ENCODE measurements at regions not wholly inside any gene's neighbourhood (a gene's known extent, or its start where the extent isn't known, plus 50 kb on each side); places are given as distances from the start of the nearest gene placed in this dataset.
"Not testable (repeated sequence)": the region's sequence is repeated elsewhere in the genome, so short reads cannot be mapped to it uniquely, and the experiment has no call there.

DNA sequence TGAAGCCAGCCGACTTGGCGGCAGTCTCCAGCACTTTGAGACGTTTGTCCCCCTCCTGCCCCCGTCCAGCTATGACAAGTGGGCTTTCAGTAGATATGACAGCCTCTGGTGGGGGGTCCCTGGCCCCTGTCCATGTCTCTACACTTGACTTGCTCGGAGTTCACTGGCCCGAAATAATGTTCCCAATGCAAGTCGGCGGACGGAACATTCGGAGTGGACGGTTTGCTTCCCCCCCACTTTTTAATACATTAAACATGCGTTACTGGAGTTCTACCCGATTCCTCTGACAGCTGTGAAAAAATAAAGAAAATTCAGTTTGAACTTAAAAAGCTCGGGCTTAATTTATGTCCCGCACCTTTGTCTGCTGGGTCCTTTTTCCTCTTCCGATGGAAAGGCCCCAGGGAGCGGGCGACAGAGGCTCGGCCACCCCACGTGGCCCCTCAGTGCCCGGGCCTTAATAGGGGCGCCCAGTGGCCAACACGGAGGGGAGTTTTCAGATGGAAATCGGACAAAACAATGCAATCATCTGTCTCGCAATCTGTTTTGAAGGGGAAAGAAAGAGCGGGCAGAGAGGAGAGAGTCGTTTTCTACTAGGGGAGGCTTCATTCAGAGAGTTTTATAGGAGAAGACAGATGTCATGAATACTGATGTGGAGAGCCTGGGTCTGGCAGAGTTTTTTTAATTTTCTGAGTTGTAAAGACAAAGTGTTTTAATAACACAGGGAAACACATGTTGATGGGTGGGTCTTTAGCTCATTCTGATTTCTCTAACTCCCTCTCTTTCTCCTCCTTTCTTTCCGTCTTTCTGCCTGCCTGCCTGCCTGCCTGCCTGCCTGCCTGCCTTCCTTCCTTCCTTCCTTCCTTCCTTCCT is 50.2 kb downstream of the SMIM38 start:
- Mint-ChIP-seq H3K27ac (no peak overlapping the region), H3K9me3 (peaks cover 3 to 8% of the 10 kb centered on the region in 2 donors), H3K4me3 (no peak overlapping the region), H3K36me3 (peaks cover 0 to 8% of the 10 kb centered on the region in 2 donors), H3K4me1 (peaks cover 10 to 13% of the 10 kb centered on the region in 2 donors), H3K27me3 (peaks cover 14 to 30% of the 10 kb centered on the region in 2 donors)
- DNase-seq (no peak), ATAC-seq (replicated peaks) (no peak)

DNA sequence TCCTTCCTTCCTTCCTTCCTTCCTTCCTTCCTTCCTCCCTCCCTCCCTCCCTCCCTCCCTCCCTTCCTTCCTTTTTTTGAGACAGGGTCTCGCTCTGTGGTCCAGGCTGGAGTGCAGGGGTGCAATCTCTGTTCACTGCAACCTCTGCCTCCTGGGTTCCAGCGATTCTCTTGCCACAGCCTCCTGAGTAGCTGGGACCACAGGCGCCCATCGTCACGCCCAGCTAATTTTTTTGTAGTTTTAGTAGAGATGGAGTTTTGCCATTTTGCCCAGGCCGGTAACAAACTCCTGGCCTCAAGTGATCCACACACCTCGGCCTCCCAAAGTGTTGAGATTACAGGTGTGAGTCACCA is 50.9 kb downstream of the SMIM38 start:
- peaks cover 10 to 13% of the 10 kb centered on the region in 2 donors for H3K4me1 Mint-ChIP-seq
- H3K9me3 Mint-ChIP-seq; H3K4me3 Mint-ChIP-seq; DNase-seq; ATAC-seq (replicated peaks); H3K27ac Mint-ChIP-seq; H3K36me3 Mint-ChIP-seq: not testable (repeated sequence)
- peaks cover 18 to 30% of the 10 kb centered on the region in 2 donors for H3K27me3 Mint-ChIP-seq

DNA sequence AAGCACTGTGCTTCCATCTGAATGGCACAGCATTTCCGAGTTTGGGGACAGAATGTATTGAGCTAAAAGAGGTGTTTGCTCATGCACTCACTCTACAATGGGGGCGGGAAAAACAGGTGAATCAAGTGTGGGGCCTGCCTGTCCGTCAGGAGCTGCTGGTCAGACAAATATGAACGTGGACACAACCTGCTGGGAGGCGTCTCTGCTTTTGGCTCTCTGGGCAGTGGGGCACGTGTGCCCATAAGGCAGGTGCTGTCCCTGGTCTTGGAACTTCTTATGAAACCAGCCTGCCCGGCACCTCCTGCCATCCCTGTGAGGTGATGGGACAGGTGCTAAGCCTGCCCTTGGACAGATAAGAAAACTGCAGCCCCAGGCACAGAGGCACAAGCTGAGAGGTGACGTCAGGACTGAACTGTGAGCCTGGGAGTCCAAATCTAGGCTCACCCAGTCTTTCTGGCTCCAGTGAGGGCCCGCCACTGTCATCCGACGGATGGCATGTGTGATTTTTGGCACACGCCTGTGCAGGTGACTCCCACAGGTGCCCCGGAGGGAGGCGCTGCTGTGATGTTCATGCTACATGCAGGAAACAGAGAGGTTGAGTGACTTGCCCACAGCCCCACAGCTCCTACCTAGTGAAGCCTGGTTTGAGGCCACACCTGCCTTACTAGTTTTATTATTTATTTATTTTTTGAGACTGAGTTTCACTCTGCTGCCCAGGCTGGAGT is 51.6 kb downstream of the SMIM38 start:
- no peak for DNase-seq

DNA sequence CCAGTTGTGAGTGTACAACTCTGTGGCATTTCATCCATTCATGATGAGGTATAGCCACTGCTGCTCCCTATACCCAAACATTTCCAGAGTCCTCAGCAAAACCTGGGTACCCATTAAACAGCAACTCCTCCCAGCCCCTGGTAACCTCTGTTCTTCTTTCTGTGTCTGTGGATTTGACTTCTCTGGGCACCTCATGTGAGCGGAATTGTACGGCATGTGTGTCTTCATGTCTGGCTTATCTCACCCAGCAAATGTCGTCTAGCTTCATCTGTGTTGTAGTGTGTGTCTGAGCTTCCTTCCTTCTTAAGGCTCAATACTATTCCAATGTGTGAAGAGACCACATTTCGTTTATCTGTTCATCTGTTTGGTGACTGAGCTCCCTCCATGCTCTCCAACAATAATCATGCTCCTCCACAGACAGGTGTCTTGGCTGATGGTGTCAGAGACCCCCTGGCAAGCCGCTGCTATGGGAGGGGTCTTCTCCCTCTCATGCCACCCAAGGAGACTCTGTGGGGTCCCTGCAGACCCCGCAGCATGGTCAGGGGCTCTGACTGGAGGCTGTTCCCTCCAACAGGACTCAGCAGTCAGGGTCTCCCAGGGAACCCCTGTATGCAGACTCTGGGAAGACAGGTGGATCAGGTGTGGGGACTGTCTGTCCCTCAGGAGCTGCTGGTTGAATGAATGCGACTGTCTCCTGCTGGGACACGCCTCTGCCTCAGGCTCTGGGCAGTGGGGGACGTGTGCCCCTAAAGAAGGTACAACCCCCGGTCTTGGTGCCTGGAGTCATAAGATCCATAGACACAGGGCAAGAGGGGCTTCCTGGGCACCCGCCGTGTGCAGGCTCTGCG is 52.7 kb downstream of the SMIM38 start:
- Mint-ChIP-seq H3K27me3 (peaks cover 30 to 34% of the 10 kb centered on the region in 2 donors), H3K4me1 (peaks cover 13 to 23% of the 10 kb centered on the region in 2 donors)

More for the DNA sequence above, 51.6 kb downstream of the SMIM38 start:
- Mint-ChIP-seq H3K27me3 (peaks cover 25 to 30% of the 10 kb centered on the region in 2 donors), H3K4me3 (no peak overlapping the region), H3K27ac (peak overlapping the region; percentile 26), H3K4me1 (peaks cover 13 to 14% of the 10 kb centered on the region in 2 donors), H3K36me3 (peaks cover 0 to 8% of the 10 kb centered on the region in 2 donors), H3K9me3 (peaks cover 3 to 8% of the 10 kb centered on the region in 2 donors)
- no peak for ATAC-seq (replicated peaks)

DNA sequence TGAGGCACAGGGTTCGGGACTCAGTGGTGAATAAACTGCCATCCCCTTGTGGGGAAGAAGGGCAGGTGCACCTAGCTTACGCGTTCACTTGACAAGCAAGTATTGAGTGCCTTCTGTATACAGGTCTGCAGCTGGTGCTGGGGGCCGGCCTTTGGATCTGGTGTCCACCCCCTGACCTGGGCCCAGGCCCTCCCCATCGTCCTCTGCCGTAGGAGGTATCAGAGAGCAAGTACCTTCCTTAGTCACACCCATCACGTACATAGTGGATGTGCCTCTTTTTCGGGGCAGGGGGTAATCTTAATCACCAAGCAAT is 53.3 kb downstream of the SMIM38 start:
- Mint-ChIP-seq H3K4me3 (no peak overlapping the region), H3K27ac (no peak overlapping the region), H3K4me1 (peaks cover 13 to 26% of the 10 kb centered on the region in 2 donors), H3K36me3 (peaks cover 0 to 8% of the 10 kb centered on the region in 2 donors), H3K27me3 (peaks cover 30 to 34% of the 10 kb centered on the region in 2 donors), H3K9me3 (peaks cover 3 to 8% of the 10 kb centered on the region in 2 donors)
- no peak for DNase-seq
- ATAC-seq (replicated peaks) = no peak

More for the DNA sequence above, 52.7 kb downstream of the SMIM38 start:
- no peak overlapping the region for H3K4me3 Mint-ChIP-seq
- ATAC-seq (replicated peaks) (no peak), DNase-seq (no peak)
- peaks cover 3 to 8% of the 10 kb centered on the region in 2 donors for H3K9me3 Mint-ChIP-seq
- peaks cover 0 to 8% of the 10 kb centered on the region in 2 donors for H3K36me3 Mint-ChIP-seq
- no peak overlapping the region for H3K27ac Mint-ChIP-seq

DNA sequence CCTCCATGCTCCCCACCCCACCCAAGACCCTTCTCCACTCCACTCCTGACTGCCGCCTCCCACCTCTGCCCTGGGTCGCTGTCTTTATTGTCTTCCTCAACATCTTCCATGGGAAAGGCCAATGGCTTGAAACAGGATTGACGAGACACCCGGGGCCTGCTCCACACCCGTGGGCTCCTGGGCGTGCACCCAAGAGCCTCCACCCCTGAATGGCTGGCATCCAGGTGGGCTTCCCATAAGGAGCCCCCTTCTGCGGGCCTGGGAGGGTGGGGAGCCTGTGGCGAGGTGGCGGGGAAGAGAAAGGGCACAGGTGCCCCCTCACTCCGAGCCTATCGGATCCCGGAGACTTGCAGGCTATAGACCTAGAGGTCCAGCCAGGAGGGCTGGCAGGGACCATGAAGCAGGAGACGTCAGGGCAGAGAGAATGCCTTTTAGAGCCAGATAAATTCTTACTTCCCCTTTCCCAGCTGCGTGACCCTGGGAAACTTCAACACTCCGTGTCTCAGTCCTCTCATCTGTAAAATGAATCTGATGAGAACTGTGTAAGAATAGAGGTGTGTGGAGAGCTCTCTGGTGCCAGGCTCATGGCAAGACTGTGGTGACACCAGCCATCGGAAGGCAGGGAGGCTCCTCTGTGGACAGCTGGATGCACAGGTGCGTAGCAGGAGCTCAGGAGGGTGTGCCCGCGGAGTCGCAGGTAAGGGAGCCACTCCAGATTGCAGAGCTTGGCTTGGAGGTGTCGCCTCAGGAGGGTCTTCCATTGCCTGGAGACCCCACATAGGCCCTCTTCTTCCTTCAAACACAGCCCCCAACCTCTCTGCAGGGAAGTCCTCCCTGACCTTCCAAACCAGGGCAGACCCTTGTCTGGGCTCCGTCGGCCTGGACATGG is 53.9 kb downstream of the SMIM38 start:
- Mint-ChIP-seq H3K9me3 (peaks cover 8 to 14% of the 10 kb centered on the region in 2 donors), H3K27me3 (peaks cover 34 to 35% of the 10 kb centered on the region in 2 donors), H3K27ac (peak overlapping the region; percentile 82), H3K4me1 (peaks cover 13 to 26% of the 10 kb centered on the region in 2 donors), H3K36me3 (peaks cover 0 to 8% of the 10 kb centered on the region in 2 donors), H3K4me3 (no peak overlapping the region)
- ATAC-seq (replicated peaks) = peak in 1 of 2 donors; percentile 24
- DNase-seq = no peak

DNA sequence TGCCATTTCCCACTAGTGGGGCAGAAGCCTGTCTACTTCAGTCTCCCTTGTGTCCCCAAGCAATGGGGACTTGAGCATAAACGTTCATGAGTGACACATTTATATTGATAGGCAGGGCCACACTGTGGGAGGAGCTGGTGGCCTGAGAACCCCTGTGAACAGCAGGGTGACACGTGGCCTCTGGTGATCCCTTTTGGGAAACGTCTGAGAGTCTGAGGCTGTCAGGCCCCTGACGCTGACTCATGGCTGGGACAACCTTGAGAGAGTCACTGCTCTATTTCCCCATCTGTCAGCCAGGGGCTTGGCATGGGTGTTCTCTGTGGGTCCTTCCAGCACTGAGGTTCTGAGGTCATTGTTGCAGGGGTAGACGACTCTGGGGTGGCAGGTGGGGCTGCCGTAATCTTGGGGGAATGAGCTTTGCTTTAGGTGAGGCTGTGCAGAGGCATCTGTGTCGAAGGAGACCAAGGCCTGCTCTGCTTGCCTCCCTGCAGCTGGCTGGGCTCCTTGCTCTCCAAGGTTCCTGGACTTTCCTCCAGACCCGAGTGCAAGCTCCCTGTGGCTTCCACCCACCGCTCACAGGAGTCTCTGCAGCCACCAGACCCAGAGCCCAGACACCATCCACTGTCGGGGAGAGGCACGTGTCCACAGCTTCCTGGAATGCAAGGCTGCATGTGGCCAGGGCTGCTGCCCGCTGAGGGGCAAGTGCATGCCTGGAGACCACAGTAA is 54.7 kb downstream of the SMIM38 start:
- peaks cover 13 to 26% of the 10 kb centered on the region in 2 donors for H3K4me1 Mint-ChIP-seq
- H3K27ac Mint-ChIP-seq = peak overlapping the region; percentile 82
- H3K9me3 Mint-ChIP-seq = peaks cover 10 to 15% of the 10 kb centered on the region in 2 donors
- DNase-seq (no peak), ATAC-seq (replicated peaks) (peak; percentile 56 to 76)
- no peak overlapping the region for H3K4me3 Mint-ChIP-seq
- peaks cover 36% of the 10 kb centered on the region in 2 donors for H3K27me3 Mint-ChIP-seq
- peaks cover 0 to 8% of the 10 kb centered on the region in 2 donors for H3K36me3 Mint-ChIP-seq

DNA sequence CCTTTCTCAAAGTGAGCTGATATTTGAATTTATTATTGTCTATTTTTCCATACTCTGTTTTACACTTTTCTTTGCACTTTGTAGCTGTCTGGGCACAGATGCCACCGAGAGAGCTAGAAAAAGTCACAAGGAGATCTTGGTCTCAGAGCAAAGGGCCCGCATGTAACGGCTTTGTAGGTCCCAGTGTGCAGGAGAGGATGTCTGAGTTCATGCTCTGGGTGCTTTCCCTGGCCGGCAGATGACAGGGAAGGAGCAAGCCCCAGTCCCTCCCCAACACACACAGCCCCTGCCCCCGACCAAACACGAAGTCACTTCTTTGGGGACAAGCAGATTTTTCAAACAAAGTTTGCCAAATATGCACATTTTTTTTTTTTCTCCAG is 55.8 kb downstream of the SMIM38 start:
- H3K27me3 Mint-ChIP-seq = peaks cover 36 to 44% of the 10 kb centered on the region in 2 donors
- no peak for ATAC-seq (replicated peaks)
- H3K27ac Mint-ChIP-seq = no peak overlapping the region

DNA sequence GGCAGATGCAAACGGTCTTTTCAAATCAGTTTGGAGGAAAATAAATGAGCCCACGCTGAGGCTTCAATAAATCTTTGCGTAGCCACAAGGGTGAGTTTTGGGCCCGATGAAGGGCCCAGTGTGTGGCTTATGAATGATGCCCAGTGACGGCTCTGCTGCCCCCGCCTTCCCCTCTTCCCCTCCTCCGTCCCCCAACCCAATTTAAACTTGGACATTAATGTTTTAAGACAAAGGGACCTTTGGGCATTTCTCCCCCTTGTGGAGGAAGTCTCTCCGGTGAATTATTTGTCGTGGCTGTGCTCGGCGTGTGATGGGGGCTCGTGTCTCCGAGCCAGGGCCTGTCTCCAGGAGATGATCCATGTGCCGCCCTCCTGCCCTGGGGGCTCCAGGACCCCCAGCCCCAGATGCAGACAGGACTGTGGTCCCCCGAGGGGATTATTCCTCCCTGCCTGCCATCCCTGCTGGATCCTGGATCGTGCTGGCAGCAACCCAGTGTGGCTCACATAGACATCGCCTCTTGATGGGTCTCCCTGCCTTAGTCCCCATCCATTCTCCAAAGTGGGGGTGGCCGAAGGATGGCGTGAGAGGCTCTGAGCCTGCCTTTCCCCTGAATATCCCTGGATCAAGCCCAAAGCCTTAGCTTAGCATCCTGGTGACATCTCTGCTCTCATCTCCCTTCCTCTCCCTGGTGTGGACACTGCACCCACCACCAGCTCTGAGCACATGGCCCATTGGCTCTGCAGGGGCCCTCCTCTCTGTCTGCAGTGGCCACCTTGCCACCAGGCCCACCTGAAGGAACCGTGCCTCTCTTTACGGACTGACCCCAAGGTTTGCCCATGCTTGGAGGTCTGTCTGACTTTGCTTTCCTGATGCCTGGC is 56.4 kb downstream of the SMIM38 start:
- peaks cover 13 to 15% of the 10 kb centered on the region in 2 donors for H3K9me3 Mint-ChIP-seq
- ATAC-seq (replicated peaks) (no peak), DNase-seq (no peak)
- H3K27ac Mint-ChIP-seq = peak overlapping the region; percentile 66
- H3K4me1 Mint-ChIP-seq = peaks cover 13 to 25% of the 10 kb centered on the region in 2 donors
- H3K36me3 Mint-ChIP-seq = peaks cover 0 to 8% of the 10 kb centered on the region in 2 donors
- peaks cover 32 to 44% of the 10 kb centered on the region in 2 donors for H3K27me3 Mint-ChIP-seq
- no peak overlapping the region for H3K4me3 Mint-ChIP-seq

More for the DNA sequence above, 55.8 kb downstream of the SMIM38 start:
- no peak for DNase-seq
- Mint-ChIP-seq H3K4me3 (no peak overlapping the region), H3K9me3 (peaks cover 13 to 15% of the 10 kb centered on the region in 2 donors), H3K36me3 (peaks cover 0 to 8% of the 10 kb centered on the region in 2 donors), H3K4me1 (peaks cover 13 to 26% of the 10 kb centered on the region in 2 donors)

DNA sequence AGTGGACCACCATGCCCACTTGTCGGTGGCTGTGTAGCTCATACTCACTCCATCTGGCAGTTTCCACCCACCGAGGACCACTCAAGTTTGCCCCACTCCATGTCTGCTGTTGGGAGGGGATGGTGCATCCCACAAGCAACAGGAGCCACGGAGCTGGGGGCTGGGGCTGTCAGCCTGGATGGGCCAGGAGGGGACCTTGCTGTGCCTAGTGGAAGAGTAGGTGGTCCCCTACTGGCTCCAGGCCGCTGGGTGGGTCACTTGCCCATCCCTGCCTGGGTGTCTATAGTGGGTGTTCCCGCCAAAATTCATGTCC is 57.0 kb downstream of the SMIM38 start:
- ATAC-seq (replicated peaks) (no peak), DNase-seq (no peak)
- Mint-ChIP-seq H3K27ac (no peak overlapping the region), H3K4me3 (no peak overlapping the region), H3K36me3 (peaks cover 0 to 8% of the 10 kb centered on the region in 2 donors), H3K9me3 (peaks cover 13 to 15% of the 10 kb centered on the region in 2 donors), H3K27me3 (peaks cover 32 to 44% of the 10 kb centered on the region in 2 donors), H3K4me1 (peaks cover 13 to 25% of the 10 kb centered on the region in 2 donors)

DNA sequence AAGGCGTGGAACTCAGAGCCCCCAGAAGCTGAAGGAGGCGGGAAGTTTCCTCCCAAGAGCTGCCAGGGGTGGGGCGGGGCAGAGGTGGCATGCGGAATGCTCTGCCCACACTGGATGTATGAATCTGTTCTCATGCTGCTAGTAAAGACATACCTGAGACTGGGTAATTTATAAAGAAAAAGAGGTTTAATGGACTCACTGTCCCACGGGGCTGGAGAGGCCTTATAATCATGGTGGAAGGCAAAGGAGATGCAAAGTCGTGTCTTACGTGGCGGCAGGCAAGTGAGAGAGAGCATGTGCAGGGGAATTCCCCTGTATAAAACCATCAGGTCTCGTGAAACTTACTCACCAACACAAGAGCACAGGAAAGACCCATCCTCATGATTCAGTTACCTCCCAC is 57.6 kb downstream of the SMIM38 start:
- peaks cover 30 to 44% of the 10 kb centered on the region in 2 donors for H3K27me3 Mint-ChIP-seq
- DNase-seq (peak; percentile 12), ATAC-seq (replicated peaks) (peak in 1 of 2 donors; percentile 59)
- H3K4me1 Mint-ChIP-seq = peaks cover 13 to 25% of the 10 kb centered on the region in 2 donors
- peak overlapping the region; percentile 16 for H3K27ac Mint-ChIP-seq
- H3K36me3 Mint-ChIP-seq = peaks cover 0 to 5% of the 10 kb centered on the region in 2 donors
- H3K9me3 Mint-ChIP-seq = peaks cover 11 to 12% of the 10 kb centered on the region in 2 donors
- H3K4me3 Mint-ChIP-seq = no peak overlapping the region

DNA sequence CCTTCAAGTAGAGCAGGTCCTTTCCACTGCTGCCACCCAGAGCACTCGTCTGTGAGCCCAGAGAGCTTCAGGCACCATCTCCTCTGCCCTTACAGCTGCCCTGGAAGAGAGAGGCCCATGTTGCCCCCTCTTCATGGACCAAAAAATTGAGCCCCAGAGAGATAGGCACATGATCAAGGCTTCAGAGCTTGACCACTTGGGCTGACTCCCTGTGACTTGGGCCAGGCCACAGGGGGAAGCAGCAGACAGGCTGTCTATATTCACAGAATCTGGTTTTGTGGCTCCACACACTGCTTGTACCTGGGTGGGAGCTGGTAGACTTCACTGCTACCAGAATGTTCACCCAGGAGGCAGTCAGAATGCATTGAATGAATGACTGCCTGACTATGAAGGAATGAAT is 58.2 kb downstream of the SMIM38 start:
- ATAC-seq (replicated peaks) = no peak
- H3K36me3 Mint-ChIP-seq = peaks cover 0 to 2% of the 10 kb centered on the region in 2 donors
- peaks cover 7 to 10% of the 10 kb centered on the region in 2 donors for H3K9me3 Mint-ChIP-seq
- no peak overlapping the region for H3K27ac Mint-ChIP-seq
- H3K4me3 Mint-ChIP-seq = no peak overlapping the region
- H3K27me3 Mint-ChIP-seq = peaks cover 27 to 44% of the 10 kb centered on the region in 2 donors
- no peak for DNase-seq
- peaks cover 13 to 25% of the 10 kb centered on the region in 2 donors for H3K4me1 Mint-ChIP-seq
